Pons (tissue), 1 donor: ENCODE measurements at regions not wholly inside any gene's neighbourhood (a gene's known extent, or its start where the extent isn't known, plus 50 kb on each side); places are given as distances from the start of the nearest gene placed in this dataset.
"Not testable (repeated sequence)": the region's sequence is repeated elsewhere in the genome, so short reads cannot be mapped to it uniquely, and the experiment has no call there.

Experiments
- DNase-seq: peaks from one replicate; pipeline ENCODE4 v3.0.0-alpha.2; 2016; ENCODE audit warnings: low spot score

GRCh38 chr4:87901422-87901992 is 68.7 kb downstream of the MEPE start:
- no peak for DNase-seq

- DNase-seq: no peak
Measured at GRCh38 chr4:87904639-87905160, 70.8 kb upstream of the SPP1 start.

GRCh38 chr4:87908336-87908735 is 67.2 kb upstream of the SPP1 start:
- no peak for DNase-seq

- no peak for DNase-seq
Measured at GRCh38 chr4:87910795-87911194, 64.7 kb upstream of the SPP1 start.

- DNase-seq: peak; percentile 84
Measured at GRCh38 chr4:87911252-87911774, 64.2 kb upstream of the SPP1 start.

GRCh38 chr4:87912164-87913004 is 63.1 kb upstream of the SPP1 start:
- peak; percentile 32 for DNase-seq

- DNase-seq: no peak
Measured at GRCh38 chr4:87913896-87914295, 61.6 kb upstream of the SPP1 start.

GRCh38 chr4:87915621-87916020 is 59.9 kb upstream of the SPP1 start:
- DNase-seq: no peak

- DNase-seq: no peak
Measured at GRCh38 chr4:87916626-87917025, 58.9 kb upstream of the SPP1 start.

- DNase-seq: not testable (repeated sequence)
Measured at GRCh38 chr4:87917911-87918310, 57.6 kb upstream of the SPP1 start.

- no peak for DNase-seq
Measured at GRCh38 chr4:87918314-87919058, 57.0 kb upstream of the SPP1 start.

- not testable (repeated sequence) for DNase-seq
Measured at GRCh38 chr4:87919304-87919703, 56.2 kb upstream of the SPP1 start.

GRCh38 chr4:87919941-87920340 is 55.6 kb upstream of the SPP1 start:
- DNase-seq: no peak

GRCh38 chr4:87920478-87920877 is 55.0 kb upstream of the SPP1 start:
- no peak for DNase-seq

GRCh38 chr4:87921626-87922479 is 53.7 kb upstream of the SPP1 start:
- DNase-seq: not testable (repeated sequence)

- not testable (repeated sequence) for DNase-seq
Measured at GRCh38 chr4:87924146-87924545, 51.4 kb upstream of the SPP1 start.
